GM19467 (cell line): ENCODE measurements at regions not wholly inside any gene's neighbourhood (a gene's known extent, or its start where the extent isn't known, plus 50 kb on each side); places are given as distances from the start of the nearest gene placed in this dataset.
A peak's percentile ranks its signal among the peaks of the same experiment; 100 is the strongest.

Experiments used
- ATAC-seq: cut with Tn5 transposase; IDR thresholded peaks from one replicate; pipeline ENCODE4 v1.9.1; 2021; ENCODE audit warnings: mild to moderate bottlenecking, moderate library complexity; ENCODE audit not compliant: unreplicated experiment

DNA sequence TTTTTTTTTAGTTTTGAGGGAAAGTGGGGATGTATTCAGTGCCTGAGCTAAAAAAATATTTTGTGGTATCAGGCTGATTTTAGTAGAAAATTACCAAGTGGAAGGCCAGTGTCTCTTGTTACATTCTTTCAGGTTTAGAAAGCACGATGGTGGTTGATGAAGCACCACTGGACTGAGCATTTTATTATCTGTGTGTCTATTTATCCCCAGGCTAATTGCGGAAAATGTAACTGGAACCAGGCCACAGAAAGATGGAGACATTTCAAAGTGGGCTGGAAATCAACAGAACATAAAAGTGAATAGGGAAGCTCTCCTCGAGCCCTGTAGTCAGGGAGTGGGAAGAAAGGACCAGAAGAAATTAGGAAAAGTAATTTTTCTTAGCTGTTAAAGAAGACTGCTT, 261.0 kb downstream of the STK31 start:
- ATAC-seq, result no peak

DNA sequence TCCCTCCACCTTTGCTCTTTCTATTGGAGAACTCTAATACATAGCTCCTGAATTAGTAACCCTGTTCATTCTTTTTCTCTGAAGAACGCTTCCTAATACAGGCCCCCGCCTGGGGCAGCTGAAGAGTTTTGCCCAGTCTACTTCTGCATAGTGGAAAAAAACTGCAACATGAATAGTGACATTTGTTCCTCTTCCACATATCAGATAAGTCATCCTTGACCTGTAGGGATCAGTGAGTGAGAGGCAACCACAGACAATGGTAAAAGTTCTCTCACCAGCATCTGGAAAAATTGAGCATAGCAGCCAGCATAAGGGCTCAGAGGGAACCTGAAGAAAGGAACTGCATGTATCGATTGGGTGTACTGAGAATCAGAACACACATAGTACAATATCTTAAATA, 262.0 kb downstream of the STK31 start:
- ATAC-seq, result no peak

GRCh38 chr7:23973264-23973663, 263.2 kb downstream of the STK31 start:
- no peak for ATAC-seq

- no peak for ATAC-seq
Observed at GRCh38 chr7:23980081-23980480, 270.1 kb downstream of the STK31 start.

GRCh38 chr7:23981314-23981713, 271.3 kb downstream of the STK31 start:
- no peak for ATAC-seq

DNA sequence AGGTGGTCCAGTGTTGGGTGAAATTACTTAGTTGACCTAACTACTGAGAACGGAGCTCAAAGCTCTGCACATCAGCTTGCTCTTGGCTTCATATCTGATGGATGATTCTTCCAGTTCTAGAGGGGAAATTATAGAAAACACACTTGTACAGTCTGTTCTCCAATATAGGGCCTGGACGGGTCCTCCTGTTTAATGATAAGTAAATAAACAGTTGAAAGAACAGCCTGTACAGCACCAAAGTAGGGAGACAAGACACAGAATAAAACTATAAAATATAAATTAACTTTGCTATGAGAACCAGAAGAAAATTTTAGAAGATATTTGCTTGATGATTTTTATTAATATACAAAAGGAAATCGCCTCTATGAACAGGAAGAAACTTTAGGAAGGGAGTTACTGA, 271.7 kb downstream of the STK31 start:
- ATAC-seq, result no peak

- ATAC-seq, result no peak
Observed at GRCh38 chr7:24005517-24005916, 278.5 kb upstream of the NPY start.

DNA sequence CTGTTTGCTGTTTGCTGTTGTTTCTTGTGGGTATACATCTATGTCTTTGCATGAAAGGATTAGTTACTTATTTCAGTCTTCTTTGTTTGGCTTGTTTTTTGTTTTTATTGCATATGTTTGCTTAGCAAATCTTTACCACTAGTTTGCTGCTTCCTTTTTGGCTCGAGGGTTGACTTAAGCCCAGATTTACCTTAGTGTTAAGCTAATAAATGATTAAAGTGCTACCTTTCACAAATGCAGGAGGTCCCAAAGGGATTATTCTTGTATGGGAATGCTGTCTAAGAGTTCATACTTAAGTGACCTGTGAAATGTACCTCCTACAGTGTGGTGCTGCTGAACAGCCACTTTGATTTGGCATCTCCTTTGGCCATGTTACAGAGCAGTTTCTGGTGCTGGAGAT, 273.5 kb upstream of the NPY start:
- no peak for ATAC-seq

GRCh38 chr7:24017519-24017918, 266.5 kb upstream of the NPY start:
- ATAC-seq, result peak; percentile 77

DNA sequence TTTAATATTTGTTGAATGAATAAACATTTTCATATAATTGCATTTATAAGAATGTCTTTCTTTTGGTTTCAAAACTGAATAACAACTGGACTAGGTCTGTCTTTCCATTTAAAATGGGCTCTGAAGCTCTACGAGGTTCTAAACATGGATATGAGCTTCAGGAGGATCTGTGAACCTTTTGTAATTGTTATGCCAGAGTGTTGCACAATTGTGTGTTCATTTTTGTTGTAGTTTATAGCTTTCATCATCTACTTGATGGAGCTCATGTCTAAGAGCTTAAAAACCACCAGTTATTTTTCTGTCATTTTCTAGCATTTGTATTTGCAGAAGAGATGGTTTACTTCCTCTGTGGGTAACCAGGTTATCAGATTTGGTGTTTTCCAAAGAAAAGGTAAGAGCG, 265.7 kb upstream of the NPY start:
- no peak for ATAC-seq

DNA sequence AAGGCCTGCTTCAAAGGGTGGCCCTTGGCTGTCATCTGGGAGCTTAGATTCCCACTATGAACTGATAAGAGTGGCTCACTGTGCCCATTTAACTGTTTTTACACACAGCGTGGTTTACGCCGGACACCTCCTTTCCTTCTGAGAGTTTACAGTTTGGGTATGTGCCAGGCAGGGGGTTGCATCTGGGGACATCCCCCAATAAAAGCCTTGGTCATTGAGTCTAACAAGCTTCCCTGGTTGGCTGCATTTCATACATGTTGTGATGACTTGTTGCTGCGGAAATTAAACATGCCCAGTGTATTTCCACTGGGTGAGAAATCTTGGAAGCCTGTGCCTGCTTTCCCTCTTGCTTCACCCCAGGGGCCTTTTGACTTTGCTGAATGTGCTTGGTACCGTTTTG, 264.1 kb upstream of the NPY start:
- no peak for ATAC-seq

- ATAC-seq, result no peak
Observed at GRCh38 chr7:24024276-24025068, 259.5 kb upstream of the NPY start.

GRCh38 chr7:24025094-24025493, 258.9 kb upstream of the NPY start:
- ATAC-seq, result no peak

DNA sequence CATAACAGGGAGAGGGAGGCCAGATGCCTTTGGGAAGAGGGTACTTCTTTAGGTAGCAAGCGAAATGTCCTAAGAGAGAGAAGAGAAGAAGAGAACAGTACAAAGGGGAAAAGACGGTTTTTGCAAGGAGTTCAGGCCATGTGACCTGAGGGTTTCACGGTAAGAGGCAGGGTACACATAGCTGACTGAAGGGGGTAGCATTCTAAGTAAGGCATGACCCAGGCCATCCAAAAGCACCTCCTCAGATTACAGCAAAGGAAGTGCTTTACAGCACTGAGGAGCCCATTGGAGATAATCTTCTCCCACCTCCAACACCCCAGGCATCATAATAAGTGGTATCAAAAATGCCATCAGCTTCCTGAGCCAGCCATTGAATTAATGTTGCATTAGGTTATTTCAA, 258.2 kb upstream of the NPY start:
- ATAC-seq, result no peak

- ATAC-seq, result no peak
Observed at GRCh38 chr7:24026351-24026750, 257.6 kb upstream of the NPY start.

GRCh38 chr7:24029068-24029467, 254.9 kb upstream of the NPY start:
- ATAC-seq, result no peak

DNA sequence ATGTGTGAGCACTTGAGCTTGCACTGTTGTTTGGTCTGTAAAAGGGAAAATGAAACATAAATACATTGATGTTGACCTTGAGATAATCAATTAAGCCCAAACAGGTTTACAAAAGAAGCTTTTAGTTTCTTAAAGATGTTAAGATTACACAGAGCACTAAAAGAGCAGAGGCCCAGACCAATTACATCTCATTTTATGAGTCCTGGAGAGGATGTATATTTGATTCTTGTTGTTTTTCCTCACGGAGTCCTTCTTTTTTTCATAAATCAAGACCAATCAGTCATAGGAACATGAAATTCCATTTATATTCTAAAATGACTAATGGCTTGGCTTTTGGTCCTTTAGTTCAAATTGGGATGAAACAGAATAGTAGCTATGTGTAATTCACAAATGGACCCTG, 249.7 kb upstream of the NPY start:
- no peak for ATAC-seq

GRCh38 chr7:24035366-24036032, 248.5 kb upstream of the NPY start:
- no peak for ATAC-seq

DNA sequence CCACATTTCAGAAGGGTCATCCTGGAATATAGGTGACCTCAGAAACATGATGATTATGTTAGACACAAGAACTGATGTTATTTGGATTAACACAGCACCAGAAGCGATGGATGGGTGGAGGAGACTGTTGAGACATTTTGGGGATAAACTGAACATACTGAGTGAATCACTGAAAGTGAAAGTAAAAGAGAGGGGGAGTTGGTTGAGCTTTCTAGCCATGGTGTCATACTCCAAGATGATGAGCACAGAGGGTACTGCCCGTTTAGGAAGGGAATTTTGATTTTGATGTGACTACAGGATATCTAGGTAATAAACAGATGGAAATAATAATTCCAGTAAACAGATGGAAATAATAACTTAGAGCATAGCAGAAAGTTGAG, 248.0 kb upstream of the NPY start:
- no peak for ATAC-seq

DNA sequence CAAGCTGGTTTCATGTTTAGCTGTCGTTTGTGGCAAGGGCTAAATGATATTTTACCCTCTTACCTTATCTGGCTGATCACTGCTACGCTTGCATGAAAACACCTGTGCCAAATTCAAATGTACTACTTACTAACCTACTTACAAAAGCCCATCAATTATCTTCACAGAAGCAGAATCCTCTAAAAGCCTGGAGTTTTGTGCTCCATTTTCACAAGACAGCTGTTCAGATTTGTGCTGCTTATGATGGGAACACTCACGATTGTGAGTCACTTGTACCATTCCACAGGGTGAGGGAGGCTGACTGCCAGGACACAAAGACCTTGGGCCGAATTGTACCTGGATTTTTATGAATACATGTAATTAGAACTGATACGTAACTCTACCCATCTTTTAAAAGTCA, 245.0 kb upstream of the NPY start:
- ATAC-seq, result no peak

- no peak for ATAC-seq
Observed at GRCh38 chr7:24039991-24040624, 243.9 kb upstream of the NPY start.

DNA sequence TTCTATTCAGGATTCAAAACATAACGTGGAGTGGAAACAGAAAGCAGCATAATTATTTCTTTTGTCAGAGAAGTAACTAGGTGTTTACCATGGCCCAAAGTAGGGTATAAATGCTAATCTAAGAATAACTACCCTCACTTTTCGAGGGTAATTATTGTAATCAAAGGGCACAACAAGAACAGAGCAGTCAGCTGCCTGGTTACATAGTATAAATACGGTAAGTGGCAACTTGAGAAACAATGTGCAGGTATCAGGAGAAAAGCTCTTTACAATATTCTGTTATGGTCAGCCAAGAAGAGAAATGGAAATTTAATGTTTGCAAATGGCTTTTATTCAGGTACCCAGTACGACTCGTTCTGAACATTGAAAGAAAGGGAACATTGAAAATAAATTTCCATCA, 242.0 kb upstream of the NPY start:
- ATAC-seq, result no peak
